GM23338 (cell line): ENCODE measurements at regions not wholly inside any gene's neighbourhood (a gene's known extent, or its start where the extent isn't known, plus 50 kb on each side); places are given as distances from the start of the nearest gene placed in this dataset.

Experiments used
- EZH2 ChIP-seq: fragments of 200-600 bp; sonication (generic); IDR thresholded peaks from one replicate; pipeline ENCODE4 v1.8.0; 2017; ENCODE audit warnings: antibody characterized with exemption, mild to moderate bottlenecking, low read depth; ENCODE audit not compliant: unreplicated experiment
- TF ChIP-seq, protein P1 (sequence below), 2 experiments: fragments of 200-600 bp in 1 of 2; sonication (generic) in 1 of 2; conservative IDR thresholded peaks; 2 replicates each; pipeline versions ENCODE4 v1.5.1 to v1.6.1; 2016 to 2017; ENCODE audit warnings: antibody characterized with exemption in 2 of 2, low read depth in 2 of 2, mild to moderate bottlenecking in 2 of 2, moderate library complexity in 1 of 2

DNA sequence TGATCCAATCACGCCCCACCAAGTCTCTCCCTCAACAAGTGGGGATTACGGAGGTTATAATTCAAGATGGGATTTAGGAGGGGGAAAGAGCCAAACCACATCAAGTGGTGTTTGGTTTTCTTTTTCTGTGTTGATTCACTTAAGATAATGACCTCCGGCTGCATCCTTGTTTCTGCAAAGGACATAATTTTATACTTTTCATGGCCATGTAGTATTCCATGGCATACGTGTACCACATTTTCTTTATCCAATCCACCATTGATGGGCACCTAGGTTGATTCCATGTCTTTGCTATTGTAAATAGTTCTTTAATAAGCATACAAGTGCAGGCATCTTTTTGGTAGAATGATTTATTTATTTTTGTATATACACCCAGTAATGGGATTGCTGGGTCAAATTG is 162.5 kb upstream of the JUN start:
- TF ChIP-seq, protein P1, sequence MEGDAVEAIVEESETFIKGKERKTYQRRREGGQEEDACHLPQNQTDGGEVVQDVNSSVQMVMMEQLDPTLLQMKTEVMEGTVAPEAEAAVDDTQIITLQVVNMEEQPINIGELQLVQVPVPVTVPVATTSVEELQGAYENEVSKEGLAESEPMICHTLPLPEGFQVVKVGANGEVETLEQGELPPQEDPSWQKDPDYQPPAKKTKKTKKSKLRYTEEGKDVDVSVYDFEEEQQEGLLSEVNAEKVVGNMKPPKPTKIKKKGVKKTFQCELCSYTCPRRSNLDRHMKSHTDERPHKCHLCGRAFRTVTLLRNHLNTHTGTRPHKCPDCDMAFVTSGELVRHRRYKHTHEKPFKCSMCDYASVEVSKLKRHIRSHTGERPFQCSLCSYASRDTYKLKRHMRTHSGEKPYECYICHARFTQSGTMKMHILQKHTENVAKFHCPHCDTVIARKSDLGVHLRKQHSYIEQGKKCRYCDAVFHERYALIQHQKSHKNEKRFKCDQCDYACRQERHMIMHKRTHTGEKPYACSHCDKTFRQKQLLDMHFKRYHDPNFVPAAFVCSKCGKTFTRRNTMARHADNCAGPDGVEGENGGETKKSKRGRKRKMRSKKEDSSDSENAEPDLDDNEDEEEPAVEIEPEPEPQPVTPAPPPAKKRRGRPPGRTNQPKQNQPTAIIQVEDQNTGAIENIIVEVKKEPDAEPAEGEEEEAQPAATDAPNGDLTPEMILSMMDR (conservative IDR thresholded peaks at IDR 0.05; ENCODE audit: low read depth in 2 of 2): no peak
- TF ChIP-seq EZH2: no peak
